Fibroblast of the aortic adventitia (primary cell): ENCODE measurements at regions not wholly inside any gene's neighbourhood (a gene's known extent, or its start where the extent isn't known, plus 50 kb on each side); places are given as distances from the start of the nearest gene placed in this dataset.
"Not testable (repeated sequence)": the region's sequence is repeated elsewhere in the genome, so short reads cannot be mapped to it uniquely, and the experiment has no call there.

ENCODE experiments used
- DNase-seq: peaks from one replicate; pipeline ENCODE4 v3.0.0-alpha.2; 2010; ENCODE audit warnings: low read depth
- H3K4me3 ChIP-seq: 2 replicates; pipeline ENCODE4 v1.5.1; 2011; ENCODE audit warnings: low read depth, mild to moderate bottlenecking, control low read depth, low read length, moderate library complexity
- TF ChIP-seq, protein P1 (sequence below): IDR thresholded peaks from 2 replicates; pipeline ENCODE4 v1.5.1; 2011; ENCODE audit warnings: mild to moderate bottlenecking, low read length, control low read depth, inconsistent platforms; ENCODE audit not compliant: insufficient read depth

DNA sequence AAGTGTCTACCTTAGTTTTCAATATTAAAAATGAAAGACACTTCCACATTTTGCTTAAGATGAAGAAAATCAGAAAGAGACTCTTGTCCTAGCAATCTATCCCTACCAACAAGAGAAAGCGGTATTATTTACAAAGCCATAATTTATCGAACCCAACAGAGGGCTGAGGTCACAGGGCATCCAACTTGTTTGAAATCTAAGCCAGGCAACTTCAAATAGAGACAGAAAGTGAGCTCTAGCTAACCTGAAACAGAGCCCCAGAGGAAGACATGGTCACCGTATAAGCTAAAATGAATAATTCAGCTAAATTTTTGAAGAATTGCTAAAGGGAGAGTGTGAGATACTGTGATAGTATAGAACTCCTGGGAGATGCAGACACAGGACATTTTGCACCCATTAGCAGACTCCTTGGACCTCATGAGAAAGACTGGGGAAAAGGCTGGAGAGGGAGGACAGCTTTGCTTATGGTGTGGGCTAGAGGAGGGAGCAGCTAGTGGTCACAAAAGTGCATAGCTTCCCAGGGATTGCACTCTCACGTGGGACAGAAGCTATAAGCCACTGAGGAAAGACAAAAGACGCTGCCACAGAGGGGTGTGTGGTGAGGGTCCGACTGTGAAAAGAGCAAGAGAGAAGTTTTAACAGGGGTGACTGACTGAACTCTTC lies 624.2 kb upstream of the GRIN3A start:
- TF ChIP-seq, protein P1, sequence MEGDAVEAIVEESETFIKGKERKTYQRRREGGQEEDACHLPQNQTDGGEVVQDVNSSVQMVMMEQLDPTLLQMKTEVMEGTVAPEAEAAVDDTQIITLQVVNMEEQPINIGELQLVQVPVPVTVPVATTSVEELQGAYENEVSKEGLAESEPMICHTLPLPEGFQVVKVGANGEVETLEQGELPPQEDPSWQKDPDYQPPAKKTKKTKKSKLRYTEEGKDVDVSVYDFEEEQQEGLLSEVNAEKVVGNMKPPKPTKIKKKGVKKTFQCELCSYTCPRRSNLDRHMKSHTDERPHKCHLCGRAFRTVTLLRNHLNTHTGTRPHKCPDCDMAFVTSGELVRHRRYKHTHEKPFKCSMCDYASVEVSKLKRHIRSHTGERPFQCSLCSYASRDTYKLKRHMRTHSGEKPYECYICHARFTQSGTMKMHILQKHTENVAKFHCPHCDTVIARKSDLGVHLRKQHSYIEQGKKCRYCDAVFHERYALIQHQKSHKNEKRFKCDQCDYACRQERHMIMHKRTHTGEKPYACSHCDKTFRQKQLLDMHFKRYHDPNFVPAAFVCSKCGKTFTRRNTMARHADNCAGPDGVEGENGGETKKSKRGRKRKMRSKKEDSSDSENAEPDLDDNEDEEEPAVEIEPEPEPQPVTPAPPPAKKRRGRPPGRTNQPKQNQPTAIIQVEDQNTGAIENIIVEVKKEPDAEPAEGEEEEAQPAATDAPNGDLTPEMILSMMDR, result no peak
- DNase-seq, result no peak
- no peak overlapping the region for H3K4me3 ChIP-seq

DNA sequence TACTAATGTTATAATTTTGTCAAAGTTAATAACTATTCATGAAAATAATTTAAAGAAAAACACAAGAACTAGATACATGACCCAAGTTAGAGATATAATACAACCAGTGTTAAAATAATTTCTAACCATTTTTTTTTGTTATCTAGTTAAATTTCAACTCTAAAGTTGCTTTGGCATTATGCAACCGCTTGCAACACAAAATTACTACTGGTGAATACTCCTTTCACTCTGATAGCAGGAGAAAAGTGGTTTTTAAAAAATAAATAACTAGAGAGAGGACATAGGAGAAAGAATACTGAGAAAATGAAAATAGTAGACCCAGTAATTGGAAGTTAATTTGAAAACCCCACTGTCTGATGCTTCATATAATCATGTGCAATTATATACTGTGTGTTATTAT lies 622.4 kb upstream of the GRIN3A start:
- DNase-seq, result no peak
- no peak overlapping the region for H3K4me3 ChIP-seq
- TF ChIP-seq, protein P1, result no peak

DNA sequence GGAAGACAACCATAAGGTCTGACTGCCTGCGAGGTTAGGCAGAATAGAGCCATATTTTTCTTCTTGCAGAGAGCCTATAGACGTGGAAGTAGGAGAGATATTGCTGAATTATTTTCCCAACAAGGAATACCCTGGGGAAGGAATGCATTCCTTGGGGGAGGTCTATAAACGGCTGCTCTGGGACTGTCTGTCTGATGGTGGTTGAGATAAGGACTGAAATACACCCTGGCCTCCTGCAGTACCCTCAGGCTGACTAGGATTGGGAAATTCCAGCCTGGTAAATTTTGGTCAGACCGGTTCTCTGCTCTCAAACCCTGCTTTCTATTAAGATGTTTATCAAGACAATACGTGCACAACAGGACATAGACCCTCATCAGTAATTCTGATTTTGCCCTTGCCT lies 617.5 kb upstream of the GRIN3A start:
- DNase-seq, result no peak
- no peak overlapping the region for H3K4me3 ChIP-seq
- TF ChIP-seq, protein P1, result no peak

DNA sequence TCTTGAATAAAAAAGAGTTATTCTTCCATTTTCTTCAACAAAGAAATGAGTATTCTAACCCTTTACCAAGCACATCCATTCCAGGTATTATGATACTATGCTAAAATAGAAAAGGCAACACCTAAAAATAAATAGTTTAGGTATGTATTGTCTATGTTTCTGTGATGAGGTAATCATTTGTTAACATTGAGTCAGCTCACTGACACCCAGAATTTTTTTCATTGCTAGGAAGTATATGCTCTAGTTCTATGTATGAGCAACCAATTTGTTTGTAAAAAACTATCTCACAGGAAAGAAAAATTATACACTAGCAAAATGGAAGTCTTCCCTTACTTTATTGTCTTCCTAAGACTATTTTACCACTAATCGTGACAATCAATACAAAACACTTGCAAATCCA lies 615.6 kb upstream of the GRIN3A start:
- TF ChIP-seq, protein P1, result no peak
- H3K4me3 ChIP-seq, result no peak overlapping the region
- DNase-seq, result no peak

DNA sequence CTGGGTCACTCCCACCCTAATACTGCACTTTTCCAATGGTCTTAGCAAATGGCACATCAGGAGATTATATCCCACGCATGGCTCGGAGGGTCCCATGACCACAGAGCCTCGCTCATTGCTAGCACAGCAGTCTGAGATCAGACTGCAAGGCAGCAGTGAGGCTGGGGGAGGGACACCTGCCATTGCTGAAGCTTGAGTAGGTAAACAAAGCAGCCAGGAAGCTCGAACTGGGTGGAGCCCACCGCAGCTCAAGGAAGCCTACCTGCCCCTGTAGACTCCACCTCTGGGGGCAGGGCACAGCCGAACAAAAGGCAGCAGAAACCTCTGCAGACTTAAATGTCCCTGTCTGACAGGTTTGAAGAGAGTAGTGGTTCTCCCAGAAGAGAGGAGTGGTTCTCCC lies 599.0 kb upstream of the GRIN3A start:
- H3K4me3 ChIP-seq, DNase-seq: not testable (repeated sequence)

DNA sequence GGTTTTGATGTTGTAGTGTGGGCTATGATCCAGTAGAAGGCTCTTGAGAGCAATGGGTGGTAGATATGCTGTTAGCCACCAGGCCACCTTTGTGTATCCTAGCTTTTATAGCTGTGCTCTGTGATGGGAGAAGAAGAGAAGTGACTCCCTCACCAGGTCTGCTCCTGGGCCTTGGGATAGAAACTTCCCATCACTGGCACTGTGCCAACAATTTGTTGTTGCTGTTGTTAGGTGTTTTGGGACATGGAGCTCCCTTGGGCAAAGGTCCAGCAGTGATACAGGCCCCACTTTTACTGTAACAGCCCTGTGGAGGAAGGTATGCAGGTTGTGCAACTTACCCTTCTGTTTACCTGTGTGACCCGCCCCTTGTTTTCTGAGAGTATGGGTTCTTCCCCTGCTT lies 570.9 kb upstream of the GRIN3A start:
- TF ChIP-seq, protein P1, result no peak
- H3K4me3 ChIP-seq, result no peak overlapping the region
- no peak for DNase-seq

DNA sequence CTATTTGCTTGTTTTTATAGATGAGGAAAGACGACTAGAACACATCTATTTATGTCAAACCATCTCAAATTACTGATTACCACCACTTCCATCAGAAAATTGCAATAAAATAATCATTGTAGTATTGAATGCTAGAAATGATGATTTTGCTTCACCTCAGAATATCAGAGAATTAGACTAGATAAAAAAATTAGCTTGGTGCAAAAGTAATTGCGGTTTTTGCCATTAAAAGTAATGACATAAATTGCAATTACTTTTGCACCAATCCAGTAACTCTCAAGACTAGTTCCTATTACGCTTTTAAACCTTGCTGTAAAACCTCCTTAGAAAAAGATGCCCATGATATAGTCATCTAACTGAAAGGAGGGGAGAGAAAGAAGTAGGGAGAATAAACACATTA lies 556.7 kb upstream of the GRIN3A start:
- TF ChIP-seq, protein P1, result no peak
- no peak for DNase-seq

More for the DNA sequence above, 556.7 kb upstream of the GRIN3A start:
- no peak overlapping the region for H3K4me3 ChIP-seq
